COLO668 (cell line): ENCODE measurements at regions not wholly inside any gene's neighbourhood (a gene's known extent, or its start where the extent isn't known, plus 50 kb on each side); places are given as distances from the start of the nearest gene placed in this dataset.
"Not testable (repeated sequence)": the region's sequence is repeated elsewhere in the genome, so short reads cannot be mapped to it uniquely, and the experiment has no call there.

ENCODE experiments used
- DNase-seq: peaks from one replicate; lab custom pipeline; 2025; ENCODE audit not compliant: unreplicated experiment; lab: John Stamatoyannopoulos, UW

DNA sequence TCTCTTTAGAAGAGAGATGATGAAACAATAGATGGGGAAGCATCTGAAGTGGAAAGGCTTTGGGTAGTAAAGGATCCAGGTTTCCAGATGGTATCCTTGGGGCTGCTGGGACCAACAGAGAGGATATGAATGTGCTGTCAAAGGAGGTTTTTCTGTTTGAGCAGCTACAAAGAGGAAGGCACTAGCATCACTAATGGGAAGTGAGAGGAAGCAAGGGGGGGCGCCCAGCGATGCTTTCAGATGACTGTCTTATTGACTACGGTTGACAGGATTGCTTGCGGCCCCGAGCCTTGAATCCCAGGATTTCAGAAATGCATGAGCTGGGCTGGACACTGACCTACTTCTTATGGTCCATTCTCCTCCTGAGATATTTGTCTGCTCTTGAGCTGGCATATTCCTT lies 103.8 kb upstream of the GALNT15 start:
- DNase-seq: peak; percentile 13

DNA sequence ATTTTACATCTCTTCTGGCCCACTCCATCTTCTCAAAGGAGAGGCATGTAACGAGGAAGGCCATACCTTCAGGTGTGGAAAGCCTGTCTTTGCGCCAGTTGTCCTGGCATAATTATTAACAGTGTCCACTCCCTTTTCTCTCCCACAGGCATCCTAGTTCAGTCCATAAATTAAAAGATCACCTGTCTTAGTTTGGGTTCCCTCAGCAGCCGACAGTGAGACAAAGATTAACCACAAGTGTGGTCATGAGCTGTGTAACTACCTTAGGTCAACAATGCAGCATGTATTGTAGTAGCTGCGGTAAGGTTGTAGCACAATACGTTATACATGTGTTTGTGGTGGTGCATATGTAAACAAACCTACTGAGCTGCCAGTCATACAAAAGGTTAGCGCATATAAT lies 103.3 kb upstream of the GALNT15 start:
- peak; percentile 54 for DNase-seq

GRCh38 chr3:16072420-16073110 lies 101.9 kb upstream of the GALNT15 start:
- DNase-seq: no peak

GRCh38 chr3:16073203-16073602 lies 101.3 kb upstream of the GALNT15 start:
- no peak for DNase-seq

DNA sequence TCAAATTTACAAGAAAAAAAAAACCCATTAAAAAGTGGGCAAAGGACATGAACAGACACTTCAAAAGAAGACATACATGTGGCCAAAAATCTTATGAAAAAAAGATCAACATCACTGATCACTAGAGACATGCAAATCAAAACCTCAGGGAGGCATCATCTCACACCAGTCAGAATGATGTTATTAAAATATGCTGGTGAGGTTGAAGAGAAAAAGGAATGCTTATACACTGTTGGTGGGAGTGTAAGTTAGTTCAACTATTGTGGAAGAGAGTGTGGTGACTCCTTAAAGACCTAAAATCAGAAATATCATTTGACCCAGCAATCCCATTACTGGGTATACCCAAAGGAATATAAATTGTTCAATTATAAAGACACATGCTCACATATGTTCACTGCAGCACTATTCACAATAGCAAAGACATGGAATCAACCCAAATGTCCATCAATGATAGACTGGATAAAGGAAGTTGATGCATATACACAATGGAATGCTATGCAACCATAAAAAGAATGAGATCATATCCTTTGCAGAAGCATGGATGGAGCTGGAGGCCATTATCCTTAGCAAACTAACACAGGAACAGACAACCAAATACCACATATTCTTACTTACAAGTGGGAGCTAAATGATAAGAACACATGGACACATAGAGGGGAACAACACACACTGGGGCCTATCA lies 100.3 kb upstream of the GALNT15 start:
- not testable (repeated sequence) for DNase-seq

DNA sequence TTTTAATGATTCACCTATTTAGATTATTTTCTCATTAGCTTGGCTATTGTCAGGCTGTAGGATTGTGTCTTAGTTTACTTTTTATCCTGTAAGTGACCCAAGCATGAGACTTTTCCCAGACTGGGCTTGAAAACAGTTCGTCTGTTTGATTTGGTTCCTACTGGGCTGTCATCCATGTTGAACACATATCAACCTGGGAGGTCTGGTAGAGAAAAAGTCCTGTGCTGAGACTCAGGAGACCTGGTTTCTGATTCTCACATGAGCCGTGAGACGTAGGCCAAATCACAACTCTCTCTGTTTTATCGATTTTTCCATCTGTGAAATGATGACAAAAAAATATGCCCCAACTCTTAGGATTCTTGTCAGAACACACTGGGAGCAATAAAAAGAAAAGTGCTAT lies 98.8 kb upstream of the GALNT15 start:
- DNase-seq: no peak

- no peak for DNase-seq
These were observed 97.9 kb upstream of the GALNT15 start for GRCh38 chr3:16076564-16076963.

GRCh38 chr3:16077146-16077545 lies 97.3 kb upstream of the GALNT15 start:
- DNase-seq: not testable (repeated sequence)

- DNase-seq: not testable (repeated sequence)
These were observed 96.8 kb upstream of the GALNT15 start for GRCh38 chr3:16077681-16078080.

- DNase-seq: no peak
These were observed 95.0 kb upstream of the GALNT15 start for GRCh38 chr3:16079519-16079918.

DNA sequence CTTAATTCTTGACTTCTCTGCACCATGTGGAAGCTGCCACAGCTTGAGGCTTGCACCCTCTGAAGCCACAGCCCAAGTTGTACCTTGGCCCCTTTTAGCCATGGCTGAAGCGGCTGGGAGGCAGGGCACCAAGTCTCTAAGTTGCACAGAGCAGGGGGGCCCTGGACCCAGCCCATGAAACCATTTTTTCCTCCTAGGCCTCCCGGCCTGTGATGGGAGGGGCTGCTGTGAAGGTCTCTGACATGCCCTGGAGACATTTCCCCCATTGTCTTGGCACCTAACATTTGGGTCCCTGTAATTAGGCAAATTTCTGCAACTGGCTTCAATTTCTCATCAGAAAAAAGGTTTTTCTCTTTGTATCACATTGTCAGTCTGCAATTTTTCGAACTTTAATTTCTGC lies 92.8 kb upstream of the GALNT15 start:
- DNase-seq: no peak

- no peak for DNase-seq
These were observed 89.6 kb upstream of the GALNT15 start for GRCh38 chr3:16084887-16085286.

DNA sequence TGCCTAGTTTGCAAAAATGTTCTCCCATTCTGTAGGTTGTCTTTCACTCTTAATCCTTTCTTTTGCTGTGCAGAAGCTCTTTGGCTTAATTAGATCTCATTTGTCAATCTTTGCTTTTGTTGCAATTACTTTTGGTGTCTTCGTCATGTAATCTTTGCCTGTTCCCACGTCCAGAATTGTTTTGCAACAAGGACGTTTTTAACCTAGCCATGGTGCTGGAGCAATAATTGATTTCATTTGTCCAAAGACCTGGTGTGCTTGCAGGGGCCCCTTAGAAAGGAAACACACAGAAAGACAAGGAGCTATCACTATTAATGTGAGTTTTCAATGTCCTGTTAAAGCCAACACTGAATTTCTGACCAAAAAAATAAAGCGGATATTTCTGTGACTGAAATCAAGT lies 89.1 kb upstream of the GALNT15 start:
- no peak for DNase-seq

GRCh38 chr3:16085884-16086608 lies 88.4 kb upstream of the GALNT15 start:
- no peak for DNase-seq

GRCh38 chr3:16086690-16087089 lies 87.8 kb upstream of the GALNT15 start:
- DNase-seq: no peak

DNA sequence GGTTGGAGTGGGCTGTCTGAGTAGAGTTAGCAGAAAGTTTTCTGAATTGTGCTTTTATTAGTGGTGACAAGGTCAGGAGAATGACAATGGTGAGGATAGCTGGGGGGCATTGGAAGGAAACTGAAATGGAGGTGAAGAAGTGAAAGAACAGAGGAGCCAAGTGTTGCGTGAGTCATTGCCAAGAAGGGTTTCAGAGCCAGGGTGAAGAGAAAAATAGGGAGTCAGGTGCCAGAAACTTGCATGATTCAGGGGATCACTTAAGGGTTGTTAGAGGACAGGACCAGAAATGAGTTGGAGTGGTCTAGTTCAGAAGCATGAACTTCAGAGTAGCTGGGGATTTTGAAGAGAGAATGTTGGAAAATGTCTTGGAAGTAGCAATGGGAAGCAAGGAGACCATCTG lies 86.0 kb upstream of the GALNT15 start:
- no peak for DNase-seq

DNA sequence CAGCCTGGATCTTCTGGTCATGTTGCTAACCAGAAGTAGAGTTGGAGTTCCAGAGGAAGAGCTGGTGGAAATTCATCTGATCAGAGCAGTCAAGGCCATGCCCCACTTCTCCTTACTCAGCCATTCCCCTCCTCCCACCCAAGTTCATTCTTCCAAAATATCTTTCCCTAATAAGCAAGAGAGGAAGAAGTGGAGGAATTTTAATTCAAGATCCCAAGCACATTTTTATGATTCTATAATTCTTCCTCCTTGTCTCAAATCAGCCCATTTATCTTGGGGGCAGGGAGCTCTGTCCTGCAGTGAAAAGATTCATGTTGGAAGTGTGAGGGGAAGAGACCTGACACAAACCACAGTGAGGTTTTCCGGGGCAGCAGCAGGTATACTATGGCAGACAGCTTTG lies 85.0 kb upstream of the GALNT15 start:
- DNase-seq: no peak

GRCh38 chr3:16090024-16090423 lies 84.5 kb upstream of the GALNT15 start:
- DNase-seq: no peak

GRCh38 chr3:16090706-16091105 lies 83.8 kb upstream of the GALNT15 start:
- DNase-seq: no peak

GRCh38 chr3:16092923-16093322 lies 81.6 kb upstream of the GALNT15 start:
- DNase-seq: no peak

DNA sequence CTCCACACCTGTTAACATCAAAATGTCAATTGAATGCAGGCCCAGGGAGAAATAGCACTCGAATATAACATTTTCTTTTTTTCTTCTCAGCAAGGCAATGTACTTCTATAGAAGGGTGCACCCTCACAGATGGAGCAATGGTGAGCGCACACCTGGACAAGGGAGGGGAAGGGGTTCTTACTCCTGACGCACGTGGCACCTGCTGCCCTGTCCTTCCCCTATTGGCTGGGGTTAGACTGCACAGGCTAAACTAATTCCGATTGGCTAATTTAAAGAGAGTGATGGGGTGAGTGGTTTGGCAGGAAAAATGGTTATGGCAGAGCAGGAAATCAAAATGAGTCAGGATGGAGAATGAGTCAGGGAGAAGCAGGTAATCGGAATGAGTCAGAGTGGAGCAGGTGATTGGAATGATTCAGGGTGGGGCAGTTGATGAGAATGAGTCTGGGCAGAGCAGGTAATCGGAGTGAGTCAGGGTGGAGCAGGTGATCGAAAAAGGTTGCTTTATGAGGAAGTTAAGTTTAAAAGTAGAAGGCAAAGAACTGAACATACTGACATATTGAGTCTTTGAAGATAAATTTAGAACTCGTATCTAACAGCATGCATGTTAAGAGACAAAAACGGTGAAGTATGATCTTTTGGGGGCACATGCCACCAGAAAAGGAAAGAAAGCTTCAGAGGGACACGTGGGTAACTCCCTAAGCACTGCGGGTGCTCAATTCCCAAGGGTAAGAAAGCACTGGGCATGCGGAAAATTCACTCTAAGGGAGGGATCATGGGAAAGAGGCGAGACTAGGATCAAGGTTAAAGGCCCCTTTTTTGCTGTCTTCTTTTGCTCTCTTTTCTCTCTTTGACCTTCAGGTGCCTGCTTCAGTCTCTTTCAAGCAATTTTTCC lies 72.9 kb upstream of the GALNT15 start:
- peak; percentile 40 for DNase-seq
